H1 (cell line): ENCODE measurements at regions not wholly inside any gene's neighbourhood (a gene's known extent, or its start where the extent isn't known, plus 50 kb on each side); places are given as distances from the start of the nearest gene placed in this dataset.

ENCODE experiments used
- CBX8 ChIP-seq: fragments of 300-800, 300-1000 bp; sonication (generic); IDR thresholded peaks from 2 replicates; pipeline ENCODE4 v1.7.1; 2016; ENCODE audit warnings: low read depth, low read length, borderline replicate concordance
- SIN3A ChIP-seq, 2 experiments: IDR thresholded peaks in 1 of 2; conservative IDR thresholded peaks in 1 of 2; 2 replicates each; pipeline ENCODE4 v1.6.1; 2011 to 2012; ENCODE audit warnings: low read length in 2 of 2, improper control_type of control experiment in 1 of 2, low read depth in 1 of 2, mild to moderate bottlenecking in 1 of 2
- TF ChIP-seq, protein P1 (sequence below): IDR thresholded peaks from 2 replicates; pipeline ENCODE4 v1.6.1; 2011; ENCODE audit warnings: low read depth, mild to moderate bottlenecking, low read length; ENCODE audit not compliant: insufficient read depth

DNA sequence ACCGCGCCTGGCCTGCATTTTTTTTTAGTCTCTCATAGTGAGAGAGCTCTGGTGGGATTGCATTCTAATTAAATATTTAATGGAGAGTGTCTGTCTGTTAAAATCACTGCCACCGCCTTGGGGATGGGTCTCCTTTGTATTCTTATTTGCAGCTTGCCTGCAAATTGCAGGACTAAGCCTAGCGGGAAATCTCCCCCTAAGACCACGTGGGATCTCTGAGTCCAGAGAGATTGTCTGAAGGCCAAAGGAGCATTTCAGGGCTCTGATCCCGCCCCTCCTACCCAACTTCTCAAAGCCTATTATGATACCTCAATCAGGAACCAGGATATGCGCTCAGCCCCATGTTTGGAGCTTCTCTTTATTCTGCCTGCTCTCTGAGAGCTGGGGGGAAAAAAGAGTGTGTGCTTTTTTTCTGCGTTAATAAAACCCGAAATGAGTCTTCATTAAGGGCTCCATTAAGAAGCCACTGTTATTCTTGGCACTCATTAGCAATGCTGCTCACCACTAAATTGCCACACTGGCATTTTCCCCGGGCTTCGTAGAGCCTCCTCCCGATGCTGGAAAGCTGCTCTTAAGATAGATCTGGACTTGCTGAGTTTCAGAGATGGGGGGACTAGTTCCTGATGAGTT lies 92.9 kb upstream of the THY1 start (continued):
- TF ChIP-seq SIN3A (conservative IDR thresholded peaks at IDR 0.05 in 1 of 2, IDR thresholded peaks at IDR 0.05 in 1 of 2; ENCODE audit: low read depth in 1 of 2, low read length in 2 of 2) (no peak), CBX8 (no peak)
- TF ChIP-seq, protein P1, sequence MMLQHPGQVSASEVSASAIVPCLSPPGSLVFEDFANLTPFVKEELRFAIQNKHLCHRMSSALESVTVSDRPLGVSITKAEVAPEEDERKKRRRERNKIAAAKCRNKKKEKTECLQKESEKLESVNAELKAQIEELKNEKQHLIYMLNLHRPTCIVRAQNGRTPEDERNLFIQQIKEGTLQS, result no peak
